A549 (cell line): ENCODE measurements at regions not wholly inside any gene's neighbourhood (a gene's known extent, or its start where the extent isn't known, plus 50 kb on each side); places are given as distances from the start of the nearest gene placed in this dataset.
"Not testable (repeated sequence)": the region's sequence is repeated elsewhere in the genome, so short reads cannot be mapped to it uniquely, and the experiment has no call there.

Source experiments
- BHLHE40 ChIP-seq: IDR thresholded peaks from 2 replicates; pipeline ENCODE4 v1.6.1; 2012; ENCODE audit warnings: low read depth, low read length, inconsistent platforms
- CTCF ChIP-seq: fragments of >200 bp; sonication (Bioruptor Twin); formaldehyde crosslinking; IDR thresholded peaks from 3 replicates; pipeline ENCODE4 v1.5.1; 2016

DNA sequence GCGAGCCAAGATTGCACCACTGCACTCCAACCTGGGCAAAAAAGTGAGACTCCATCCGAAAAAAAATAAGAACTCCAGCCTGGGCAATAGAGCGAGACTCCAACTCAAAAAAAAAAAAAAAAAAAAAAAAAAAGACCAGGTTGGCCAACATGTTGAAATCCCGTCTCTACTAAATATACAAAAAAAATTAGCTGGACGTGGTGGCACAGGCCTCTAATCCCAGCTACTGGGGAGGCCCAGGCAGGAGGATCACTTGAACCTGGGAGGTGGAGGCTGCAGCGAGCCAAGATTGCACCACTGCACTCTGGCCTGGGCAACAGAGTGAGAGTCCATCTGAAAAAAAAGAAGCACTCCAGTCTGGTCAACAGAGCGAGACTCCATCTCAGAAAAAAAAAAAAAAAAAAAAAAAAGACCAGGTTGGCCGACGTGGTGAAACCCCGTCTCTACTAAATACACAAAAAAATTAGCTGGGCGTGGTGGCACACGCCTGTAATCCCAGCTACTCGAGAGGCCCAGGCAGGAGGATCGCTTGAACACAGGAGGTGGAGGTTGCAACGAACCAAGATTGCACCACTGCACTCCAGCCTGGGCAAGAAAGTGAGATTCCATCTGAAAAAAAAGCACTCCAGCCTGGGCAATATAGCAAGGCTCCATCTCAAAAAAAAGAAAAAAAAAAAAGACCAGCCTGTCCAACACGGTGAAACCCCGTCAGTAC is 1603.7 kb downstream of the RPIA start:
- TF ChIP-seq CTCF, BHLHE40: not testable (repeated sequence)
